ENCODE measurements at regions not wholly inside any gene's neighbourhood (a gene's known extent, or its start where the extent isn't known, plus 50 kb on each side); places are given as distances from the start of the nearest gene placed in this dataset.

GRCh38 chr20:7240490-7240889, 473.0 kb downstream of the BMP2 start:
- TF ChIP-seq, protein P1, sequence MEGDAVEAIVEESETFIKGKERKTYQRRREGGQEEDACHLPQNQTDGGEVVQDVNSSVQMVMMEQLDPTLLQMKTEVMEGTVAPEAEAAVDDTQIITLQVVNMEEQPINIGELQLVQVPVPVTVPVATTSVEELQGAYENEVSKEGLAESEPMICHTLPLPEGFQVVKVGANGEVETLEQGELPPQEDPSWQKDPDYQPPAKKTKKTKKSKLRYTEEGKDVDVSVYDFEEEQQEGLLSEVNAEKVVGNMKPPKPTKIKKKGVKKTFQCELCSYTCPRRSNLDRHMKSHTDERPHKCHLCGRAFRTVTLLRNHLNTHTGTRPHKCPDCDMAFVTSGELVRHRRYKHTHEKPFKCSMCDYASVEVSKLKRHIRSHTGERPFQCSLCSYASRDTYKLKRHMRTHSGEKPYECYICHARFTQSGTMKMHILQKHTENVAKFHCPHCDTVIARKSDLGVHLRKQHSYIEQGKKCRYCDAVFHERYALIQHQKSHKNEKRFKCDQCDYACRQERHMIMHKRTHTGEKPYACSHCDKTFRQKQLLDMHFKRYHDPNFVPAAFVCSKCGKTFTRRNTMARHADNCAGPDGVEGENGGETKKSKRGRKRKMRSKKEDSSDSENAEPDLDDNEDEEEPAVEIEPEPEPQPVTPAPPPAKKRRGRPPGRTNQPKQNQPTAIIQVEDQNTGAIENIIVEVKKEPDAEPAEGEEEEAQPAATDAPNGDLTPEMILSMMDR (IDR thresholded peaks at IDR 0.05) = no peak
- no peak for TF ChIP-seq POLR2A (IDR thresholded peaks at IDR 0.05)

Data from Peyer's patch (tissue), 4 donors.